HFF-Myc (cell line): ENCODE measurements at regions not wholly inside any gene's neighbourhood (a gene's known extent, or its start where the extent isn't known, plus 50 kb on each side); places are given as distances from the start of the nearest gene placed in this dataset.

Experiments
- DNase-seq: peaks from one replicate; pipeline ENCODE4 v3.0.0-alpha.2; 2011; ENCODE audit warnings: low read depth; ENCODE audit errors: extremely low read depth
- H3K4me3 ChIP-seq: replicated peaks from 2 replicates; pipeline ENCODE4 v1.5.1; 2011; ENCODE audit warnings: low read depth, mild to moderate bottlenecking, control low read depth, low read length
- TF ChIP-seq, protein P1 (sequence below): IDR thresholded peaks from 2 replicates; pipeline ENCODE4 v1.5.1; 2012; ENCODE audit warnings: mild to moderate bottlenecking, low read depth, low read length, control low read depth; ENCODE audit errors: missing control alignments

DNA sequence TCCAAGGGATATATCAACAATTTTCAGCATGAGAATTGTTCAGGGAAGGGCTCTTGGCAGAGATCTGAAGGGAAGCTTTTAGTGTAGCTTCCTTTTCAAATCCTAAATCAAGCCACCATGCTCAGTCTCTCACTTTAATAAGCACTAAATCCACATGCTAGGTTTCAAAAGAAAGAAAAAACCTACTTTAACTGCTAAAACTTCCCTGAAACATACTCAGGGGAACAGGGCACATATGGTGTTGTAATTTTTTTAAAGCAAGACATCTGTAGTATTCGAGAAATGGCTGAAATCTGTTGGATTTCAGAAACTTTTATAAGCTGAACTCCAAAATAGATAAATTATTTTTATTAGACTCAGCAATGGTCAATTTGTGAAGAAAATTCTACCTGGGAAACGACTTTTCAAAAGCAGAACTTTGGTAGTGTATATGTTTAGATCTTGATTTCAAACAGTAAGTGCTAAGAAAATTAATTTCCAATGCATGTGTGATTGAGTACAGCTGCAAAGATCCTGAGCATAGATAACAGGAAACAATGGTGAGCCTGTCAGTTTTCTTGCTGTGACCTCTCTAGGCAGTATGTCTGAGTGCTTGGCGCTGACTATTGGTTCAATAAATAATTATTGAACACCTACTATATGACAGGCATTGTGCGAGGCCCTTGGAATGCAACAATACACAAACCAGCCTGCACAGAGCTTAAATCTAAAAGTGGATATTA lies 804.5 kb upstream of the SOX9 start:
- no peak overlapping the region for H3K4me3 ChIP-seq
- DNase-seq = no peak
- TF ChIP-seq, protein P1, sequence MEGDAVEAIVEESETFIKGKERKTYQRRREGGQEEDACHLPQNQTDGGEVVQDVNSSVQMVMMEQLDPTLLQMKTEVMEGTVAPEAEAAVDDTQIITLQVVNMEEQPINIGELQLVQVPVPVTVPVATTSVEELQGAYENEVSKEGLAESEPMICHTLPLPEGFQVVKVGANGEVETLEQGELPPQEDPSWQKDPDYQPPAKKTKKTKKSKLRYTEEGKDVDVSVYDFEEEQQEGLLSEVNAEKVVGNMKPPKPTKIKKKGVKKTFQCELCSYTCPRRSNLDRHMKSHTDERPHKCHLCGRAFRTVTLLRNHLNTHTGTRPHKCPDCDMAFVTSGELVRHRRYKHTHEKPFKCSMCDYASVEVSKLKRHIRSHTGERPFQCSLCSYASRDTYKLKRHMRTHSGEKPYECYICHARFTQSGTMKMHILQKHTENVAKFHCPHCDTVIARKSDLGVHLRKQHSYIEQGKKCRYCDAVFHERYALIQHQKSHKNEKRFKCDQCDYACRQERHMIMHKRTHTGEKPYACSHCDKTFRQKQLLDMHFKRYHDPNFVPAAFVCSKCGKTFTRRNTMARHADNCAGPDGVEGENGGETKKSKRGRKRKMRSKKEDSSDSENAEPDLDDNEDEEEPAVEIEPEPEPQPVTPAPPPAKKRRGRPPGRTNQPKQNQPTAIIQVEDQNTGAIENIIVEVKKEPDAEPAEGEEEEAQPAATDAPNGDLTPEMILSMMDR = no peak

DNA sequence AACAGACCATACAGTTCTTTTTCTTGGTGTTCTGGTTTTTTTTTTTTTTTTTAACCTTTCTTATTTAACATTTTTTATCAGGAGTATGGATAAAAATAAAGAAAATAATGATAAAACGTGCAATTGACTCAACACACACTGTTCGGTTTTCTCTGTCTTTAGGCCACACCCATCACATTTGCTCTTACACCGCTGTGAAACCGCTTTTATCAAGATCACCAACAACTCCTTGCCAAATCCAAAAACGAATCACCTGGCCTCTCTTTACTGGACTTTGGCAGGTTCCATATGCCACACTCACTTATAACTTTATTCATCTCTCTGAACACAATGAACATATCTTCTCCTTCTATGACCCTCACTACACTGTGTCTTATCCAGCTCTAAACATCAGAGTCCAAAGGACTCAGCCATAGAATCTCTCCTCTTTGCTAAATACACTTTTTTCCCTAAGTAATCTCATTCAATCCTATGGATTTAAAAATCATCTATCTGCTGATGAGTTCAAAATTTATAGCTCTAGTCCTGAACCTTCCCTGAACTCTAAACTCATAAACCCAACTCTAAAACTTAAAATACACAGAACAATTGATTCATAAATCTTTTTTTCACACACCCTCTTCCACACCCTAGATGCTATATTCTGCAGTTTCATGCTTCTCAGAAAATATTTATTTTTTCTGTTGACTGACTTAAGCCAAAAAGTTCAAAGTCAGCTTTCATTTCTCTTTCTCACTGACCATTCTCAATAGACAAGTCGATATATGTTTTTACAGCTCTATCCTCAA lies 800.6 kb upstream of the SOX9 start:
- H3K4me3 ChIP-seq = no peak overlapping the region
- no peak for DNase-seq
- TF ChIP-seq, protein P1 = no peak

DNA sequence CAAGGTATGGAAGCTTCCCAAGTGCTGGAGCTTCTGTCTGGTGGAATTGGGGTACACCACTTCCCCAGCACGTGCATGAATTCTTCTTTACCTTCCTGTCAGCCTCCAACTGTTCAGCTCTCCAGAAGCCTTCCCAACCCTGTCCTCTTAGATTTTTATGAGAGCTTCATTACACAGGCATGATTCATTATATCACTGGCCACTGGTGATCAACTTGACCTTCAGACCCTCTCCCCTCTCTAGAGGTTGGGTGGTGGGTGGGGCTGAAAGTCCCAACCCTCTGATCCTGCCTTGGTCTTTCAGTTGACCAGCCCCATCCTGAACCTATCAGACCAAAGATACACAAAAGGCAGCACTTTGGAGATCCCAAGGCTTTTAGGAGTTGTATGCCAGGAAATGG lies 795.7 kb upstream of the SOX9 start:
- no peak overlapping the region for H3K4me3 ChIP-seq
- no peak for DNase-seq
- TF ChIP-seq, protein P1 = no peak

DNA sequence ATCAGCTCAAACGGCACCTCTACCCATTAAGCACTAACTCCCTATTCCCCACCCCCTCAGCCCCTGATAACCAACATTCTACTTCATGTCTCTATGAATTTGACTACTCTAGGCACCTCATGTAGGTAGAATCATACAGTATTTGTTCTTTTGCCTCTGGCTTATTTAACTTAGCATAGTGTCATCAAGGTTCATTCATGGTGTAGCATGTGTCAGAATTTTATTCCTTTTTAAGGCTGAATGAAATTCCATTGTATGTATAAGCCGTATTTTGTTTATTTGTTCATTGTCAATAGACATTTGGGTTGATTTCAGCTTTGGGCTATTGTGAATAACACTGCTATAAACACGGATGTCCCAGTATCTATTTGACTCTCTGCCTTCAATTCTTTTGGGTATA lies 794.9 kb upstream of the SOX9 start:
- H3K4me3 ChIP-seq = no peak overlapping the region
- TF ChIP-seq, protein P1 = no peak
- no peak for DNase-seq

- TF ChIP-seq, protein P1 = no peak
- H3K4me3 ChIP-seq = no peak overlapping the region
- no peak for DNase-seq
Measured at GRCh38 chr17:71327376-71328059, 793.3 kb upstream of the SOX9 start.

DNA sequence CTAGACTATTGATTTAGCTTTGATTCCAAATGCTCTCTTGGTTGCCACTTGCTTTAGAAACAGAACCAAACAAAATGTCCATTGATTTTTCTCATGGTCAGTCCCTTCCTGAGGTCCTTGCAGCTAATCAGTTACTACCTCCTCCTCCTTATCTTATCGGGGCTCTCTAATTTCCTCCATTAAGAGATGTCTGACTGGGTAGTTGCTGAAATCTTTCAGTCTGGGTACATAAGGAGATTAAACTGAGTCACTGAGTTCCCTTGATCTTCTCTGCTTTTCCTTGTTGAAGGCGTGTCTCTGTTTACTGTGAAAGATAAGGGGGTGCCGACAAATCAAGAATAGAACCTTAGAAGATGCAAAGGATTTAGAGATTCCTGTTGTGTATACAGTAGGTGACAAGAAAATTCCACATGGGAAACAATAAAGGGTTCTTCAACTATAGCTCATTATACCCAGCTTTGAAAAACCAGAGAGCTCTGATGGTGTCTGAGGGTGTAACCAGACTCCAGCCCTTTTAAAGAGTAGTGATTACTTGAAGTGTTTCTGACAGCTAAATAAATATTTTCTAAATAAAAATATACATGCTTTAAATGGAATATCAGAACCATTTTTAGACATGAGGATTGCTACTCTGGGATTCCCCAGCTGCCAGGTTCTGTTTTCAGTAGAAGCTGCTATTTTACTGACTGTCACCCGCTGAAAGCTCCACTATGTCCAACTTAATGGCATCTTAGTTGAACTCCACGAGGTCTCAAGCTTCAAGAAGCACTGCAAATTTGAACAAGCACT lies 791.3 kb upstream of the SOX9 start:
- no peak overlapping the region for H3K4me3 ChIP-seq
- DNase-seq = no peak
- TF ChIP-seq, protein P1 = no peak
